SK-N-SH treated with all-trans-retinoic acid at 6 μM for 48 hours (cell line): ENCODE measurements at regions not wholly inside any gene's neighbourhood (a gene's known extent, or its start where the extent isn't known, plus 50 kb on each side); places are given as distances from the start of the nearest gene placed in this dataset.

Experiments used
- ATAC-seq: fragments of 200-7000 bp; cut with Tn5 transposase; 3 replicates; pipeline ENCODE4 v1.9.1; 2020; ENCODE audit warnings: mild to moderate bottlenecking, moderate library complexity
- BACH2 ChIP-seq: fragments of 250-450 bp; sonication (Bioruptor Pico); IDR thresholded peaks from 2 replicates; pipeline ENCODE4 v1.9.0; 2021; ENCODE audit warnings: mild to moderate bottlenecking, borderline replicate concordance
- CSDC2 ChIP-seq: fragments of 250-450 bp; sonication (Bioruptor Pico); IDR thresholded peaks from 2 replicates; pipeline ENCODE4 v1.5.0; 2020; ENCODE audit warnings: mild to moderate bottlenecking, moderate library complexity
- ESRRG ChIP-seq: fragments of 250-450 bp; sonication (Bioruptor Pico); IDR thresholded peaks from 2 replicates; pipeline ENCODE4 v1.6.1; 2021; ENCODE audit warnings: mild to moderate bottlenecking
- GLIS3 ChIP-seq: fragments of 250-450 bp; sonication (Bioruptor Pico); IDR thresholded peaks from 2 replicates; pipeline ENCODE4 v1.5.0; 2020; ENCODE audit warnings: mild to moderate bottlenecking, moderate library complexity
- ISL1 ChIP-seq: fragments of 250-450 bp; sonication (Bioruptor Pico); IDR thresholded peaks from 2 replicates; pipeline ENCODE4 v2.1.2; 2022; ENCODE audit warnings: mild to moderate bottlenecking, moderate library complexity
- OSR1 ChIP-seq: fragments of 250-450 bp; sonication (Bioruptor Pico); IDR thresholded peaks from 2 replicates; pipeline ENCODE4 v1.8.0; 2022; ENCODE audit warnings: moderate library complexity, mild to moderate bottlenecking, inconsistent platforms
- SNAI2 ChIP-seq: fragments of 250-450 bp; sonication (Bioruptor Pico); IDR thresholded peaks from 2 replicates; pipeline ENCODE4 v1.5.0; 2020; ENCODE audit warnings: mild to moderate bottlenecking, moderate library complexity
- TCF4 ChIP-seq: fragments of 250-450 bp; sonication (Bioruptor Pico); IDR thresholded peaks from 2 replicates; pipeline ENCODE4 v1.8.0; 2021; ENCODE audit warnings: mild to moderate bottlenecking, moderate library complexity, borderline replicate concordance
- TOX ChIP-seq: fragments of 250-450 bp; sonication (Bioruptor Pico); IDR thresholded peaks from 2 replicates; pipeline ENCODE4 v1.8.0; 2021; ENCODE audit warnings: mild to moderate bottlenecking, moderate library complexity, borderline replicate concordance
- ZNF565 ChIP-seq: fragments of 450-650 bp; formaldehyde crosslinking; conservative IDR thresholded peaks from 2 replicates; pipeline ENCODE4 v1.5.0; 2020; ENCODE audit warnings: low read depth, mild to moderate bottlenecking, moderate library complexity
- ZNF8 ChIP-seq: fragments of 450-650 bp; formaldehyde crosslinking; IDR thresholded peaks from 2 replicates; pipeline ENCODE4 v1.5.0; 2020; ENCODE audit warnings: mild to moderate bottlenecking, moderate library complexity
- TF ChIP-seq, protein P1 (sequence below): fragments of 250-450 bp; sonication (Bioruptor Pico); IDR thresholded peaks from 2 replicates; pipeline ENCODE4 v1.5.0; 2020; ENCODE audit warnings: mild to moderate bottlenecking, moderate library complexity
- TF ChIP-seq, protein P2 (sequence below): fragments of 250-450 bp; sonication (Bioruptor Pico); IDR thresholded peaks from 2 replicates; pipeline ENCODE4 v1.5.1; 2020; ENCODE audit warnings: low read depth, mild to moderate bottlenecking, moderate library complexity
- TF ChIP-seq, protein P3 (sequence below): fragments of 250-450 bp; sonication (Bioruptor Pico); IDR thresholded peaks from 2 replicates; pipeline ENCODE4 v1.5.1; 2021; ENCODE audit warnings: mild to moderate bottlenecking, moderate library complexity
- TF ChIP-seq, protein P4 (sequence below): fragments of 250-450 bp; sonication (Bioruptor Pico); IDR thresholded peaks from 2 replicates; pipeline ENCODE4 v1.8.0; 2021; ENCODE audit warnings: low read depth, mild to moderate bottlenecking, moderate library complexity, borderline replicate concordance
- TF ChIP-seq, protein P5 (sequence below): fragments of 250-450 bp; sonication (Bioruptor Pico); IDR thresholded peaks from 2 replicates; pipeline ENCODE4 v1.8.0; 2020; ENCODE audit warnings: mild to moderate bottlenecking, moderate library complexity, borderline replicate concordance

DNA sequence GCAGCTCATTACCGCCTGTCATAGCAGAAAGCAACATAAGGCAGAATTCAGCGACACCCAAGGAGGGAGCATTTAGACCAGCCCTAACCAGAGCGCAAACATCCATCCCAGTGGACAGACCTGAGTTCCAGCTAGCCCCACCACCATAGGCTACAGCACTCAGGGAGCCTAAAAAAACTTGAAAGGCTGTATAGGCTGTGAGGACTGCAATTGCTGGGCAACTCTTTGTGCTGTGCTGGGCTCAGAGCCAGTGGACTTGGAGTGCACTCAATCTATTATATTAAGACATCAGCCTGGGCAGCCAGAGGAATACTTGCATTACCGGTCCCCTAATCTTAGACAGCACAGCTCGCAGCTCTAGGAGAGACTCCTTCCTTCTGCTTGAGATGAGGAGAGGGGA is 207.3 kb downstream of the KIF2B start:
- ATAC-seq: no peak
- TF ChIP-seq, protein P1, sequence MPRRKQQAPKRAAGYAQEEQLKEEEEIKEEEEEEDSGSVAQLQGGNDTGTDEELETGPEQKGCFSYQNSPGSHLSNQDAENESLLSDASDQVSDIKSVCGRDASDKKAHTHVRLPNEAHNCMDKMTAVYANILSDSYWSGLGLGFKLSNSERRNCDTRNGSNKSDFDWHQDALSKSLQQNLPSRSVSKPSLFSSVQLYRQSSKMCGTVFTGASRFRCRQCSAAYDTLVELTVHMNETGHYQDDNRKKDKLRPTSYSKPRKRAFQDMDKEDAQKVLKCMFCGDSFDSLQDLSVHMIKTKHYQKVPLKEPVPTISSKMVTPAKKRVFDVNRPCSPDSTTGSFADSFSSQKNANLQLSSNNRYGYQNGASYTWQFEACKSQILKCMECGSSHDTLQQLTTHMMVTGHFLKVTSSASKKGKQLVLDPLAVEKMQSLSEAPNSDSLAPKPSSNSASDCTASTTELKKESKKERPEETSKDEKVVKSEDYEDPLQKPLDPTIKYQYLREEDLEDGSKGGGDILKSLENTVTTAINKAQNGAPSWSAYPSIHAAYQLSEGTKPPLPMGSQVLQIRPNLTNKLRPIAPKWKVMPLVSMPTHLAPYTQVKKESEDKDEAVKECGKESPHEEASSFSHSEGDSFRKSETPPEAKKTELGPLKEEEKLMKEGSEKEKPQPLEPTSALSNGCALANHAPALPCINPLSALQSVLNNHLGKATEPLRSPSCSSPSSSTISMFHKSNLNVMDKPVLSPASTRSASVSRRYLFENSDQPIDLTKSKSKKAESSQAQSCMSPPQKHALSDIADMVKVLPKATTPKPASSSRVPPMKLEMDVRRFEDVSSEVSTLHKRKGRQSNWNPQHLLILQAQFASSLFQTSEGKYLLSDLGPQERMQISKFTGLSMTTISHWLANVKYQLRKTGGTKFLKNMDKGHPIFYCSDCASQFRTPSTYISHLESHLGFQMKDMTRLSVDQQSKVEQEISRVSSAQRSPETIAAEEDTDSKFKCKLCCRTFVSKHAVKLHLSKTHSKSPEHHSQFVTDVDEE (CRISPR knock-in tag): no peak
- TF ChIP-seq ESRRG (CRISPR knock-in tag): no peak
- TF ChIP-seq GLIS3 (CRISPR knock-in tag): no peak
- TF ChIP-seq, protein P2, sequence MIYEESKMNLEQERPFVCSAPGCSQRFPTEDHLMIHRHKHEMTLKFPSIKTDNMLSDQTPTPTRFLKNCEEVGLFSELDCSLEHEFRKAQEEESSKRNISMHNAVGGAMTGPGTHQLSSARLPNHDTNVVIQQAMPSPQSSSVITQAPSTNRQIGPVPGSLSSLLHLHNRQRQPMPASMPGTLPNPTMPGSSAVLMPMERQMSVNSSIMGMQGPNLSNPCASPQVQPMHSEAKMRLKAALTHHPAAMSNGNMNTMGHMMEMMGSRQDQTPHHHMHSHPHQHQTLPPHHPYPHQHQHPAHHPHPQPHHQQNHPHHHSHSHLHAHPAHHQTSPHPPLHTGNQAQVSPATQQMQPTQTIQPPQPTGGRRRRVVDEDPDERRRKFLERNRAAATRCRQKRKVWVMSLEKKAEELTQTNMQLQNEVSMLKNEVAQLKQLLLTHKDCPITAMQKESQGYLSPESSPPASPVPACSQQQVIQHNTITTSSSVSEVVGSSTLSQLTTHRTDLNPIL: no peak
- TF ChIP-seq, protein P3, sequence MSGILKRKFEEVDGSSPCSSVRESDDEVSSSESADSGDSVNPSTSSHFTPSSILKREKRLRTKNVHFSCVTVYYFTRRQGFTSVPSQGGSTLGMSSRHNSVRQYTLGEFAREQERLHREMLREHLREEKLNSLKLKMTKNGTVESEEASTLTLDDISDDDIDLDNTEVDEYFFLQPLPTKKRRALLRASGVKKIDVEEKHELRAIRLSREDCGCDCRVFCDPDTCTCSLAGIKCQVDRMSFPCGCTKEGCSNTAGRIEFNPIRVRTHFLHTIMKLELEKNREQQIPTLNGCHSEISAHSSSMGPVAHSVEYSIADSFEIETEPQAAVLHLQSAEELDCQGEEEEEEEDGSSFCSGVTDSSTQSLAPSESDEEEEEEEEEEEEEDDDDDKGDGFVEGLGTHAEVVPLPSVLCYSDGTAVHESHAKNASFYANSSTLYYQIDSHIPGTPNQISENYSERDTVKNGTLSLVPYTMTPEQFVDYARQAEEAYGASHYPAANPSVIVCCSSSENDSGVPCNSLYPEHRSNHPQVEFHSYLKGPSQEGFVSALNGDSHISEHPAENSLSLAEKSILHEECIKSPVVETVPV (CRISPR knock-in tag): no peak
- no peak for TF ChIP-seq TCF4 (CRISPR knock-in tag)
- TF ChIP-seq SNAI2 (CRISPR knock-in tag): no peak

DNA sequence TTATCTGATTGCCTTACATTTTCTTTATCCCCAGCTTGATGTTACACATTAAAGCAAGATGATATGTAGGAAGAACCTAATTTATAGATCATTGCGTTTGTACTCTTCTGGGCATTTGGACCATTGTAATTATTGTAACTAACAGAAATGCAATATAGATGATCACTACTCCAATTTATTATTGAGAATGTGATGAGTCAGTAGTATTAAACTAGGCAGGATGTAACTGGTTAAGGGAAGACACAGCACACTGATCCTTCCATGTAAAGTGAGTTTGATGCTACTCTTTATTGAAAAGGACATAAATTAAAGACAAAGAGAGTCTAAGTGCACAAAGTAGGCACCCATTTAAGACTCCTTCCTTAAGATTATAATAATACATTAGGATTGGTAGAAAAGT is 223.8 kb downstream of the KIF2B start:
- ATAC-seq: no peak

More for the DNA sequence above, 223.8 kb downstream of the KIF2B start:
- TF ChIP-seq, protein P4, sequence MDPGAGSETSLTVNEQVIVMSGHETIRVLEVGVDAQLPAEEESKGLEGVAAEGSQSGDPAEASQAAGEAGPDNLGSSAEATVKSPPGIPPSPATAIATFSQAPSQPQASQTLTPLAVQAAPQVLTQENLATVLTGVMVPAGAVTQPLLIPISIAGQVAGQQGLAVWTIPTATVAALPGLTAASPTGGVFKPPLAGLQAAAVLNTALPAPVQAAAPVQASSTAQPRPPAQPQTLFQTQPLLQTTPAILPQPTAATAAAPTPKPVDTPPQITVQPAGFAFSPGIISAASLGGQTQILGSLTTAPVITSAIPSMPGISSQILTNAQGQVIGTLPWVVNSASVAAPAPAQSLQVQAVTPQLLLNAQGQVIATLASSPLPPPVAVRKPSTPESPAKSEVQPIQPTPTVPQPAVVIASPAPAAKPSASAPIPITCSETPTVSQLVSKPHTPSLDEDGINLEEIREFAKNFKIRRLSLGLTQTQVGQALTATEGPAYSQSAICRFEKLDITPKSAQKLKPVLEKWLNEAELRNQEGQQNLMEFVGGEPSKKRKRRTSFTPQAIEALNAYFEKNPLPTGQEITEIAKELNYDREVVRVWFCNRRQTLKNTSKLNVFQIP (CRISPR knock-in tag): no peak
- no peak for TF ChIP-seq ZNF8 (CRISPR knock-in tag)
- TF ChIP-seq, protein P3 (CRISPR knock-in tag): no peak
- no peak for TF ChIP-seq BACH2
- TF ChIP-seq SNAI2 (CRISPR knock-in tag): no peak
- TF ChIP-seq ZNF565 (CRISPR knock-in tag): no peak
- TF ChIP-seq, protein P5, sequence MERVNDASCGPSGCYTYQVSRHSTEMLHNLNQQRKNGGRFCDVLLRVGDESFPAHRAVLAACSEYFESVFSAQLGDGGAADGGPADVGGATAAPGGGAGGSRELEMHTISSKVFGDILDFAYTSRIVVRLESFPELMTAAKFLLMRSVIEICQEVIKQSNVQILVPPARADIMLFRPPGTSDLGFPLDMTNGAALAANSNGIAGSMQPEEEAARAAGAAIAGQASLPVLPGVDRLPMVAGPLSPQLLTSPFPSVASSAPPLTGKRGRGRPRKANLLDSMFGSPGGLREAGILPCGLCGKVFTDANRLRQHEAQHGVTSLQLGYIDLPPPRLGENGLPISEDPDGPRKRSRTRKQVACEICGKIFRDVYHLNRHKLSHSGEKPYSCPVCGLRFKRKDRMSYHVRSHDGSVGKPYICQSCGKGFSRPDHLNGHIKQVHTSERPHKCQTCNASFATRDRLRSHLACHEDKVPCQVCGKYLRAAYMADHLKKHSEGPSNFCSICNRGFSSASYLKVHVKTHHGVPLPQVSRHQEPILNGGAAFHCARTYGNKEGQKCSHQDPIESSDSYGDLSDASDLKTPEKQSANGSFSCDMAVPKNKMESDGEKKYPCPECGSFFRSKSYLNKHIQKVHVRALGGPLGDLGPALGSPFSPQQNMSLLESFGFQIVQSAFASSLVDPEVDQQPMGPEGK: no peak
- no peak for TF ChIP-seq ESRRG (CRISPR knock-in tag)
- TF ChIP-seq CSDC2 (CRISPR knock-in tag): no peak
- no peak for TF ChIP-seq OSR1
- TF ChIP-seq TCF4 (CRISPR knock-in tag): no peak
- no peak for TF ChIP-seq TOX (CRISPR knock-in tag)
- TF ChIP-seq, protein P1 (CRISPR knock-in tag): no peak
- no peak for TF ChIP-seq ISL1 (CRISPR knock-in tag)
- TF ChIP-seq, protein P2: no peak
